ENCODE measurements at regions not wholly inside any gene's neighbourhood (a gene's known extent, or its start where the extent isn't known, plus 50 kb on each side); places are given as distances from the start of the nearest gene placed in this dataset.

GRCh38 chr13:66218583-66218982 lies 1011.6 kb downstream of the PCDH9 start:
- H3K4me1 ChIP-seq (ENCODE audit: control insufficient read depth in 1 of 2, insufficient read depth in 2 of 2, low read length in 2 of 2) = no peaks in the 10 kb centered on the region
- no peaks in the 10 kb centered on the region for H3K79me2 ChIP-seq (ENCODE audit: control insufficient read depth, insufficient read depth, low read length, poor library complexity)
- no peak overlapping the region for H3K4me3 ChIP-seq (ENCODE audit: low read depth, low read length)
- H3K14ac ChIP-seq (ENCODE audit: low read length) = no peak overlapping the region
- H4K91ac ChIP-seq (ENCODE audit: low read depth, low read length) = no peak overlapping the region
- H3K9me3 ChIP-seq (ENCODE audit: insufficient read depth, low read depth, low read length) = no peaks in the 10 kb centered on the region
- H3K4ac ChIP-seq (ENCODE audit: low read depth, low read length) = no peak overlapping the region
- H2BK12ac ChIP-seq (ENCODE audit: low read length) = no peak overlapping the region
- no peak overlapping the region for H3K23ac ChIP-seq (ENCODE audit: low read length)
- H3K4me2 ChIP-seq (ENCODE audit: low read length) = no peak overlapping the region
- no peaks in the 10 kb centered on the region for H3K27me3 ChIP-seq (ENCODE audit: insufficient read depth, low read length)
- H4K12ac ChIP-seq (ENCODE audit: low read depth, low read length) = no peak overlapping the region
- H2BK120ac ChIP-seq (ENCODE audit: insufficient read depth, low read length, poor library complexity) = no peak overlapping the region
- H2BK5ac ChIP-seq (ENCODE audit: low read depth, low read length, poor library complexity) = no peak overlapping the region
- no peaks in the 10 kb centered on the region for H3K79me1 ChIP-seq (ENCODE audit: low read length)
- no peak overlapping the region for H2AK5ac ChIP-seq (ENCODE audit: low read length)
- no peaks in the 10 kb centered on the region for H3K36me3 ChIP-seq (ENCODE audit: control insufficient read depth in 1 of 2, insufficient read depth in 2 of 2, low read length in 2 of 2)
- DNase-seq = no peak
- H3K18ac ChIP-seq (ENCODE audit: low read length) = no peak overlapping the region
- no peak overlapping the region for H3K9ac ChIP-seq (ENCODE audit: low read length)
- no peak overlapping the region for H2AFZ ChIP-seq (ENCODE audit: insufficient read depth, low read length, poor library complexity)
- H4K8ac ChIP-seq (ENCODE audit: low read depth, low read length) = no peak overlapping the region
- no peak overlapping the region for H3K27ac ChIP-seq (ENCODE audit: low read depth, low read length)

- WGBS (ENCODE audit: extremely low coverage, insufficient coverage, insufficient read length) = no CpG with 5 or more reads among the region's 6 CpGs
- Histone ChIP-seq H3K79me1 (ENCODE audit: low read length) (no peaks in the 10 kb centered on the region), H2AK5ac (ENCODE audit: low read length) (no peak overlapping the region), H2AFZ (ENCODE audit: insufficient read depth, low read length, poor library complexity) (no peak overlapping the region), H3K9ac (ENCODE audit: low read length) (no peak overlapping the region), H3K79me2 (ENCODE audit: control insufficient read depth, insufficient read depth, low read length, poor library complexity) (no peaks in the 10 kb centered on the region), H3K9me3 (ENCODE audit: insufficient read depth, low read depth, low read length) (no peaks in the 10 kb centered on the region), H2BK12ac (ENCODE audit: low read length) (no peak overlapping the region), H3K23ac (ENCODE audit: low read length) (no peak overlapping the region), H2BK120ac (ENCODE audit: insufficient read depth, low read length, poor library complexity) (no peak overlapping the region), H3K27me3 (ENCODE audit: insufficient read depth, low read length) (no peaks in the 10 kb centered on the region), H3K4ac (ENCODE audit: low read depth, low read length) (no peak overlapping the region), H3K4me3 (ENCODE audit: low read depth, low read length) (no peak overlapping the region), H4K91ac (ENCODE audit: low read depth, low read length) (no peak overlapping the region), H4K8ac (ENCODE audit: low read depth, low read length) (no peak overlapping the region), H3K4me1 (ENCODE audit: control insufficient read depth in 1 of 2, insufficient read depth in 2 of 2, low read length in 2 of 2) (no peaks in the 10 kb centered on the region), H3K14ac (ENCODE audit: low read length) (no peak overlapping the region), H2BK5ac (ENCODE audit: low read depth, low read length, poor library complexity) (no peak overlapping the region), H3K4me2 (ENCODE audit: low read length) (no peak overlapping the region), H3K36me3 (ENCODE audit: control insufficient read depth in 1 of 2, insufficient read depth in 2 of 2, low read length in 2 of 2) (no peaks in the 10 kb centered on the region), H3K27ac (ENCODE audit: low read depth, low read length) (no peak overlapping the region), H4K12ac (ENCODE audit: low read depth, low read length) (no peak overlapping the region), H3K18ac (ENCODE audit: low read length) (no peak overlapping the region)
- no peak for DNase-seq
These were observed 1013.4 kb downstream of the PCDH9 start for GRCh38 chr13:66216728-66217127.

GRCh38 chr13:66214467-66214866 lies 1015.7 kb downstream of the PCDH9 start:
- Histone ChIP-seq H3K27ac (ENCODE audit: low read depth, low read length) (no peak overlapping the region), H3K14ac (ENCODE audit: low read length) (no peak overlapping the region), H3K4me3 (ENCODE audit: low read depth, low read length) (no peak overlapping the region), H2AFZ (ENCODE audit: insufficient read depth, low read length, poor library complexity) (no peak overlapping the region), H2BK5ac (ENCODE audit: low read depth, low read length, poor library complexity) (no peak overlapping the region), H3K4me1 (ENCODE audit: control insufficient read depth in 1 of 2, insufficient read depth in 2 of 2, low read length in 2 of 2) (no peaks in the 10 kb centered on the region), H3K18ac (ENCODE audit: low read length) (no peak overlapping the region), H3K9ac (ENCODE audit: low read length) (no peak overlapping the region), H3K36me3 (ENCODE audit: control insufficient read depth in 1 of 2, insufficient read depth in 2 of 2, low read length in 2 of 2) (no peaks in the 10 kb centered on the region), H3K23ac (ENCODE audit: low read length) (no peak overlapping the region), H2AK5ac (ENCODE audit: low read length) (no peak overlapping the region), H3K79me2 (ENCODE audit: control insufficient read depth, insufficient read depth, low read length, poor library complexity) (no peaks in the 10 kb centered on the region), H3K4me2 (ENCODE audit: low read length) (no peak overlapping the region), H3K4ac (ENCODE audit: low read depth, low read length) (no peak overlapping the region), H3K27me3 (ENCODE audit: insufficient read depth, low read length) (no peaks in the 10 kb centered on the region), H2BK120ac (ENCODE audit: insufficient read depth, low read length, poor library complexity) (no peak overlapping the region), H4K8ac (ENCODE audit: low read depth, low read length) (no peak overlapping the region), H4K91ac (ENCODE audit: low read depth, low read length) (no peak overlapping the region), H3K9me3 (ENCODE audit: insufficient read depth, low read depth, low read length) (no peaks in the 10 kb centered on the region), H4K12ac (ENCODE audit: low read depth, low read length) (no peak overlapping the region), H3K79me1 (ENCODE audit: low read length) (no peaks in the 10 kb centered on the region), H2BK12ac (ENCODE audit: low read length) (no peak overlapping the region)
- DNase-seq = no peak

- no peaks in the 10 kb centered on the region for H3K36me3 ChIP-seq (ENCODE audit: control insufficient read depth in 1 of 2, insufficient read depth in 2 of 2, low read length in 2 of 2)
- H4K91ac ChIP-seq (ENCODE audit: low read depth, low read length) = no peak overlapping the region
- WGBS (ENCODE audit: extremely low coverage, insufficient coverage, insufficient read length) = no CpG with 5 or more reads among the region's 1 CpG
These were observed 1017.6 kb downstream of the PCDH9 start for GRCh38 chr13:66212511-66212910.

DNA sequence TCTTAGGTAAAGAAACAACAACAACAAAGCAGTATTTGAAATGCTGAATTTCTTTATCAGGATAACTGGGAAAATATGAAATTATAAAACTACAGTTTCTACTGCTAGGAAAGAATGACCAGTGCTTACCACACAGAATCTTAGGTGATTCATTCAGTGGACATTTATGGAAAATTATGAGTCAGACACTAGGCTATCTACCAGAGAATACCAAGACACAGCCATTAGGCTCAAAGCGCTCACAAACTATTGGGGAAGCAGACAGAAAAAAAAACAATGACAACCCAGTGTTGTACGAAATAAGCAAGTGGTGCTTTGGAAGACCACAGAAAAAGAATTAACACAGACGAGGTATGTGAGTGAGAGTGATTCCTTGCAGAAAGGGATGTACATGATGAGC lies 1019.5 kb downstream of the PCDH9 start:
- no peak overlapping the region for H2BK12ac ChIP-seq (ENCODE audit: low read length)
- H3K9me3 ChIP-seq (ENCODE audit: insufficient read depth, low read depth, low read length) = no peaks in the 10 kb centered on the region
- H3K36me3 ChIP-seq (ENCODE audit: control insufficient read depth in 1 of 2, insufficient read depth in 2 of 2, low read length in 2 of 2) = no peaks in the 10 kb centered on the region
- H3K4ac ChIP-seq (ENCODE audit: low read depth, low read length) = no peak overlapping the region
- no peak overlapping the region for H3K4me2 ChIP-seq (ENCODE audit: low read length)
- no peak overlapping the region for H4K91ac ChIP-seq (ENCODE audit: low read depth, low read length)
- H3K18ac ChIP-seq (ENCODE audit: low read length) = no peak overlapping the region
- peak in 1 of 2 donors; percentile 24 for DNase-seq
- no peak overlapping the region for H4K8ac ChIP-seq (ENCODE audit: low read depth, low read length)
- no peak overlapping the region for H3K23ac ChIP-seq (ENCODE audit: low read length)
- no peak overlapping the region for H2AFZ ChIP-seq (ENCODE audit: insufficient read depth, low read length, poor library complexity)
- H2BK5ac ChIP-seq (ENCODE audit: low read depth, low read length, poor library complexity) = no peak overlapping the region
- H3K79me2 ChIP-seq (ENCODE audit: control insufficient read depth, insufficient read depth, low read length, poor library complexity) = no peaks in the 10 kb centered on the region
- WGBS (ENCODE audit: extremely low coverage, insufficient coverage, insufficient read length) = no CpG with 5 or more reads among the region's 3 CpGs
- no peaks in the 10 kb centered on the region for H3K27me3 ChIP-seq (ENCODE audit: insufficient read depth, low read length)
- no peak overlapping the region for H3K27ac ChIP-seq (ENCODE audit: low read depth, low read length)
- no peak overlapping the region for H3K4me3 ChIP-seq (ENCODE audit: low read depth, low read length)
- H3K14ac ChIP-seq (ENCODE audit: low read length) = no peak overlapping the region
- no peak overlapping the region for H2BK120ac ChIP-seq (ENCODE audit: insufficient read depth, low read length, poor library complexity)
- H3K4me1 ChIP-seq (ENCODE audit: control insufficient read depth in 1 of 2, insufficient read depth in 2 of 2, low read length in 2 of 2) = no peaks in the 10 kb centered on the region
- H3K9ac ChIP-seq (ENCODE audit: low read length) = no peak overlapping the region
- no peak overlapping the region for H4K12ac ChIP-seq (ENCODE audit: low read depth, low read length)
- no peaks in the 10 kb centered on the region for H3K79me1 ChIP-seq (ENCODE audit: low read length)
- no peak overlapping the region for H2AK5ac ChIP-seq (ENCODE audit: low read length)

More at GRCh38 chr13:66212511-66212910, 1017.6 kb downstream of the PCDH9 start:
- H2BK5ac ChIP-seq (ENCODE audit: low read depth, low read length, poor library complexity) = no peak overlapping the region
- H3K27me3 ChIP-seq (ENCODE audit: insufficient read depth, low read length) = no peaks in the 10 kb centered on the region
- no peak overlapping the region for H3K18ac ChIP-seq (ENCODE audit: low read length)
- H3K79me2 ChIP-seq (ENCODE audit: control insufficient read depth, insufficient read depth, low read length, poor library complexity) = no peaks in the 10 kb centered on the region
- H3K27ac ChIP-seq (ENCODE audit: low read depth, low read length) = no peak overlapping the region
- H3K4me1 ChIP-seq (ENCODE audit: control insufficient read depth in 1 of 2, insufficient read depth in 2 of 2, low read length in 2 of 2) = no peaks in the 10 kb centered on the region
- no peak overlapping the region for H4K8ac ChIP-seq (ENCODE audit: low read depth, low read length)
- H3K4me2 ChIP-seq (ENCODE audit: low read length) = no peak overlapping the region
- H2BK12ac ChIP-seq (ENCODE audit: low read length) = no peak overlapping the region
- no peaks in the 10 kb centered on the region for H3K9me3 ChIP-seq (ENCODE audit: insufficient read depth, low read depth, low read length)
- no peak overlapping the region for H3K23ac ChIP-seq (ENCODE audit: low read length)
- H3K14ac ChIP-seq (ENCODE audit: low read length) = no peak overlapping the region
- no peak overlapping the region for H2BK120ac ChIP-seq (ENCODE audit: insufficient read depth, low read length, poor library complexity)
- no peak overlapping the region for H3K4ac ChIP-seq (ENCODE audit: low read depth, low read length)
- H2AK5ac ChIP-seq (ENCODE audit: low read length) = no peak overlapping the region
- H3K4me3 ChIP-seq (ENCODE audit: low read depth, low read length) = no peak overlapping the region
- H3K9ac ChIP-seq (ENCODE audit: low read length) = no peak overlapping the region
- H2AFZ ChIP-seq (ENCODE audit: insufficient read depth, low read length, poor library complexity) = no peak overlapping the region
- no peaks in the 10 kb centered on the region for H3K79me1 ChIP-seq (ENCODE audit: low read length)
- no peak for DNase-seq
- H4K12ac ChIP-seq (ENCODE audit: low read depth, low read length) = no peak overlapping the region
